ENCODE measurements at regions not wholly inside any gene's neighbourhood (a gene's known extent, or its start where the extent isn't known, plus 50 kb on each side); places are given as distances from the start of the nearest gene placed in this dataset.

- no peaks in the 10 kb centered on the region for H3K36me3 Mint-ChIP-seq (ENCODE audit: low read depth)
- peaks cover 10% of the 10 kb centered on the region for H3K4me1 Mint-ChIP-seq
- H3K79me2 ChIP-seq (replicated peaks; ENCODE audit: insufficient read depth) = no peaks in the 10 kb centered on the region
- H3K9me3 Mint-ChIP-seq = no peaks in the 10 kb centered on the region
- H3K4me1 ChIP-seq (ENCODE audit: insufficient read depth) = peaks cover 9% of the 10 kb centered on the region; the same call in 1 of the 2 replicates
- H4K20me1 ChIP-seq (replicated peaks; ENCODE audit: insufficient read depth) = no peaks in the 10 kb centered on the region
- H3K27me3 ChIP-seq (ENCODE audit: insufficient read depth) = no peaks in the 10 kb centered on the region
- no peak overlapping the region for H3K4me3 Mint-ChIP-seq
- no peak overlapping the region for H3K4me2 ChIP-seq
- H2AFZ ChIP-seq = no peak overlapping the region
- H3K36me3 ChIP-seq (ENCODE audit: insufficient read depth) = no peaks in the 10 kb centered on the region
- H3K4me3 ChIP-seq = no peak overlapping the region
- H3K27ac ChIP-seq (ENCODE audit: low read depth) = no peak overlapping the region
- TF ChIP-seq STAT1 (IDR thresholded peaks at IDR 0.05; ENCODE audit: unreplicated experiment) (no peak), ZNF114 (CRISPR knock-in tag; IDR thresholded peaks at IDR 0.05) (no peak), ETS1 (IDR thresholded peaks at IDR 0.05) (no peak), EZH2phosphoT487 (IDR thresholded peaks at IDR 0.05; ENCODE audit: unreplicated experiment) (no peak), ZNF462 (CRISPR knock-in tag; IDR thresholded peaks at IDR 0.05) (no peak), CTCF (conservative IDR thresholded peaks at IDR 0.05; ENCODE audit: low read depth in 2 of 2) (no peak), JUNB (IDR thresholded peaks at IDR 0.05; ENCODE audit: unreplicated experiment) (no peak), EZH2 (IDR thresholded peaks at IDR 0.05; ENCODE audit: low read depth, unreplicated experiment) (no peak), CREB1 (CRISPR knock-in tag; IDR thresholded peaks at IDR 0.05; ENCODE audit: low read depth) (no peak), REST (IDR thresholded peaks at IDR 0.05; ENCODE audit: unreplicated experiment) (no peak), ZNF331 (CRISPR knock-in tag; IDR thresholded peaks at IDR 0.05; ENCODE audit: low read depth) (no peak), POLR2AphosphoS5 (IDR thresholded peaks at IDR 0.05; ENCODE audit: low read depth) (no peak), NANOG (IDR thresholded peaks at IDR 0.05; ENCODE audit: borderline replicate concordance) (no peak)
- H3K9me2 ChIP-seq (ENCODE audit: insufficient read depth) = no peaks in the 10 kb centered on the region
- no peaks in the 10 kb centered on the region for H3F3A ChIP-seq (replicated peaks; ENCODE audit: low read depth)
- peak overlapping the region; percentile 57 for H3K27ac Mint-ChIP-seq
- ATAC-seq (no peak), DNase-seq (ENCODE audit: low spot score) (no peak)
- H3K27me3 Mint-ChIP-seq (ENCODE audit: insufficient read depth, low read depth, poor library complexity) = no peaks in the 10 kb centered on the region
Observed at GRCh38 chr3:168473334-168473890, 377.7 kb upstream of the GOLIM4 start.

Measured in GM23338 (cell line).